ENCODE measurements at regions not wholly inside any gene's neighbourhood (a gene's known extent, or its start where the extent isn't known, plus 50 kb on each side); places are given as distances from the start of the nearest gene placed in this dataset.

DNA sequence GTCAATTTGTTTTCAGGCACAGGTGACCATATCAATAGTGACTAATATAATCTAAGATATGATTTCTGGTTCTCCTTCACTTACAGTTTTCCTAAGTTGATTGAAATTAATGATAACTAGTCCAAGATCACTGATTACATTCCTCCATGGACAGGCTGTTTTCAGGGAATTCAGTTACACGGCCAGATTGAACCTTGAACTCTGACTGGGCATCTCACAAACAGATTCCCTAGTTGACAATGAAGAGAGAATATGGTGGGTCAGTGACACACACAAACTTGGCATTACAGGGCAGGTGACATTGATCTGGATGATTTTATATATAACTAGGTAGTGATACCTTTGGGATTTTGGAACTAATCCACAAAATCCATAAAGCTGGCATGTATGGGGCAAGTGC lies 110.2 kb upstream of the EGR2 start:
- DNase-seq (ENCODE audit: low spot score), result no peak

DNA sequence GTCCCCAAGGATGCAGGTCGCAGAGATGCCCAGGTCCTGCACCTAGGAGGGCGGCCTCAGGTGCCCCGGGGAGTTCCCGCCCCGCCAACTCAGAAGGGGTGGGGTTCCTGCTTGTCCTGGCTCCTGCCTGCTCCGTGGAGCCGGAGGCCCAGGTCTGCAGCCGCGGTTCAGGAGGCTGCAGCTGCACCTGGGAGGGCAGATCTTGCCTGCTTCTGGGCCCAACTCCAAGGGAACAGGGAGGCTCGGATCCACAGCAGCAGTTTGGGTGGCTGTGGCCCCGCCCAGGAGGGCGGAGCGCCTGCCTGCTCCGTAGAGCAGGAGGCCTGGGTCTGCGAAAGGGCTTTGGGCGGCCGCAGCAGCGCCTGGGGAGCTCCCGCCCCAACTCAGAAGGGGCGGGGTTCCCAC lies 108.2 kb upstream of the EGR2 start:
- DNase-seq (ENCODE audit: low spot score), result no peak

DNA sequence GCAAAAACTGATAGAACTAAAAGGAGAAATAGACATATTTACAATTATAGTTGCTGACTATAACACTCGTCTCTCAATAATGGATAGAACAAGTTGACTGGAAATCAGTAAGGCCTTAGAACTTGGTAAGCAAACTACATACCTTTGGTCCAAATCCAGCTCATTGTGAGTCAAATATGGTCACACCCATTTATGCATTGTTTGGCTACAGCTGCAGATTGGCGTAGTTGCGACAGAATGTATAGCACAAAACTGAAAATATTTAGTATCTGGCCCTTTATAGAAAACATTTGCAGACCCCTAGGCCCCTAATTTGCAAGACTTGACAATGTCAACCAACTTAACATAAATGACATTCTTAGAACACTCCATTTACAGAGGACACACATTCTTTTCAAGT lies 103.6 kb upstream of the EGR2 start:
- DNase-seq (ENCODE audit: low spot score), result no peak

DNA sequence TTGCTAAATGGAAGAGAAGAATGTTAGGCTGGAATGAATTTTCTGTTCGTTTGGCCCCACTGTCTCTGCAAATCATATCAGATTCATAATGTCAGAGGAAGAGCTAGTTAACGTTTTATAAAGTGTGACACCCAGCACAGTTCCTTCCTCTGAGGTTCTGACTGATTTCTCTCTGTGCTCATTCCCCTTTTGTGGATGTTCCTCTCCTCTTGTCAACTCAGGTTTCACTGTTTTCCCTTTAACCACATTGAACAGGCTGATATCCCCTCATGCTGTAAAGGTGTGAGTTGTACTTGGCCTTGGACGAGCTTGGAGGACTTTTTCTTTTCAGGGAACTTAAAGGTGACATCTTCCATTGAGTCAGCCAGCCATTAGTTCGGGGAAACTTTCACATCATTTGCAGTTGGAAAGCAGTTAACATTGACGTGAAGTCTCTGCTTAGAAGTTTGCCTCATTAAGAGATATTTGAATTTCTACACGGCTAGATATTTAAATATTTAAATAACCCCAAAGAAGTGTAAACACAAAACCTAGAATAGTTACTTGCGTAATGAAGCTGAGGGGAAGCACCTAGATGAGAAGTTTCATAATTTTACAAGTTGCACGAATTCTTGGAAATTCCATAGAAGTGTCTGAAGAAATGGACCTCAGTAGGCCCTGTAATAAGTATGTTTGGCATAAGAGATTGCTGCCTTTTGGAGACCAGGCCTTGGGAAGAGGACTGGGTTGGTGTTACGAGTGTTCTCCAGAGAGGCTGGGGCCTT lies 101.5 kb upstream of the EGR2 start:
- no peak for DNase-seq (ENCODE audit: low spot score)

DNA sequence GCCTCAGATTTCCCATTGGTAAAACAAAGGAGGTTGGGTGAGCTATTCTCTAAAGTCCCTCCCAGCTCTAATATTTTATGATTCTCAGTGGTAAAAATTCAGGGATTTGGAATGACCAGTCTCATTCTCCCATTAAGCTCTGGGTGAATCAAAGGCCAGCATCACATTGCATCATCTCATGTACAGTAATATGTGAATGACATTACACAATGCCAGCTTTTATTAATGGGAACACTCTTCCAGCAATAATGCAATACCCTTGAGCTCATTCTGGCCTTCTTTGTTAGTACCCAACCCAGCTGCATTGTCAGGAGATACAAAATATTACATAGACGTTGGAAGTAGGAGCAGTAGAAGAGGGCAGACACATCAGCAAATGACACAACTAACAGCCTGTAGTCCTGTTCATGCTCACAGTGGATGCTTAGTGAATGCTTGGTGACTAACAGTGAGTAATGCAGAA lies 100.0 kb upstream of the EGR2 start:
- no peak for DNase-seq (ENCODE audit: low spot score)

DNA sequence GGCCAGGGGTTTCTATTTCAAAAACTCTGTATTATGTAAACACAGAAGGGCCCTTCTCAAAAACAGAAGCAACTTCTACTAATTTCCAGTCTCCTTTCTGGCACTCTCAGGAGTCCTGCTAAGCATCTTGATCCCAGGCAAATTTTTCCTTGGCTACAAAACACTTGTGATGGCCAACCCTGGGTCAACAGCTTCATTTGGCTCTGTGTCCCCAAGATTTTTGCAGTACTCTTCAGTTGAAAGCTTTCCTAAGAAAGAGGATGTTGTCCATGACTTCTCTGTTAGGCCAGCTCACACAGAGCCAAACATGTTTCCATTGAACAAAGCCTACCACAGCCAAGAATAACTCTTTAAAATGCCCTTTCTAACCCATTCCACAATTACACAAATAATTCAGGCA lies 99.0 kb upstream of the EGR2 start:
- DNase-seq (ENCODE audit: low spot score), result no peak

DNA sequence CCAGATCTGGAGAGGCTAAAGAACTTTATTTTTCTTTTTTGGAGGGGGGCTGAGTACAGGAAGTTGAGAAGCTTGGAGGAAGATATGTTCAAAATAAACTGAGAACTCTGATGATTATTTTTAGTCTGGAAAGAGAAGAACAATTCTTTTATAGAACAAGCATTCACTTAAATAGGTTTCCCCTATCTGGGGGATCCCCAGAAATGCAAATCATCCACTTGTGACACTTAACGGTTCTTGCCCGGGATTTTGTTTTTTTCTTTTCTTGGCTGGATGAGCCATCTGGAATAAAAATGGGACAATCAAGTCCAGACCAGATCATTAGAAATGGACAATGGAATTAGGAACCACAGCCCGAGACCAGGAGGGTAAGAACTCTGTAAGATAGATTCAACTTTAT lies 95.9 kb upstream of the EGR2 start:
- no peak for DNase-seq (ENCODE audit: low spot score)

DNA sequence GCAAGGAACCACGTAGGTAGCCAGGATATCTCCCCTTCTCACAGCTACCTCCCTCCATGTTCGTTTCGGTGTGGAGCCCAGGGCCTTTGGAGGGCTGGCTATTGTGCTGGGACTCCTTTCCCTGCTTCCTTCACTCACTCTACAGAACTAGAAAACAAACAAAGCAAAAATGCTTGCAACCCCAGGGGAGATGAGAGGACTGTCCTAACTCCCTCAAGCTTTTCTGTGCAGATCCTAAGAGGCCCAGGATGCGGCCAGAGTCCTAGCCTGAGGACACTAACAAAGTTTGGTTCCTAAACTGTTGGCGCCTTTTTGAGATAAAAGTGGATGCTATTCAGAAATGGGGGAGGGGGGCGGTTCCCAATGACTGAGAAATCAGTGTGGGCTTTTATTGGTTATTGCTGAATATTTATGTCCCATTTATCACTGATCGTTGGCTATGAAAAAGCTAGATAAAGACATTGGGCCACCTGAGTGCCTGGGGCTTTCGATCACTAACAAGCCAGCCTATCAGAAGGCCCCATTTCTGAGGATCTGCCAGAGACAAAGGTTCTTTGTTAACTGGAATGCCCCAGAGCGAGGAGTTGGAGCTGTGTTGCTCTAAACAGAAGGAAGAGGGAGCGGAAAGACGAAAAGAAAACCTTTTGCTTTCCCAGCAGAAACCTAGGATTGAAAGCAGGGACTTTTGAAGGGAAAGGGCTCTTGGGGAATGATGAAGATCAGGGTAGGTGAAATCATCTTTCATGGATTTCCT lies 95.2 kb upstream of the EGR2 start:
- DNase-seq (ENCODE audit: low spot score), result no peak

DNA sequence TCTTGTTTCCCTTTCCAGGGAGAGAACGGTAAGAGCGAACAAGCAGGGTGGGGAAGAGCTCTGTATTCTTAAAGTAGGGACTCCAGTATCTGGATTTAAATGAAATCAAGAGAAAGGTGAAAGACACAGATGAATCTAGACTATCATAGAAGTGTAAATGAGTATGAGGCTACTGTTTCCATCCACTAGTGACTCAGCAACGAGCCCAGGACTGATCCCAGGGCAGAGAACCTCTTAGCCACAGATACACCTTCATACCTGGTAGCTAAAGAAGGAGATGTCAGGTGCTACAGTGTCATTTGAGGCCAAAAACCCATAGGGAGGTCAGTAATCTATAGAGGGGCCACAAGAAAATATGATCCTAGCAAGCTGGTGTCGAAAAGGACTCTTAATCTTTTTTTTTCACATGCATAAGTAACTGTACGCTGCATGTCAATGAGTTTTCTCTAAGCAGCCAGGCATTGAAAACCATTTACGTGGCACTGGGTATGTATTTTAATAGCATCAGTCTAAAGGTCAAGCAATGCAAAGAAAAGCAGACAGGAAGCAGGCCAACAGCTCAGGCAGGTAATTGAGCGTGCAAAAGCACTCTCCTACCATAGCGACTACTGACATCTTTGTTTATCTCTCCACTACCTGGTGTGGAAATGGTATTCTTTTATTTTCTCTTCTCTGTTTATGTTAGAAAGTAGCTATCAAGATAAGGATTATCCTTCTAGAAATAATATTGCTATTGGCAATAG lies 91.5 kb upstream of the EGR2 start:
- no peak for DNase-seq (ENCODE audit: low spot score)

DNA sequence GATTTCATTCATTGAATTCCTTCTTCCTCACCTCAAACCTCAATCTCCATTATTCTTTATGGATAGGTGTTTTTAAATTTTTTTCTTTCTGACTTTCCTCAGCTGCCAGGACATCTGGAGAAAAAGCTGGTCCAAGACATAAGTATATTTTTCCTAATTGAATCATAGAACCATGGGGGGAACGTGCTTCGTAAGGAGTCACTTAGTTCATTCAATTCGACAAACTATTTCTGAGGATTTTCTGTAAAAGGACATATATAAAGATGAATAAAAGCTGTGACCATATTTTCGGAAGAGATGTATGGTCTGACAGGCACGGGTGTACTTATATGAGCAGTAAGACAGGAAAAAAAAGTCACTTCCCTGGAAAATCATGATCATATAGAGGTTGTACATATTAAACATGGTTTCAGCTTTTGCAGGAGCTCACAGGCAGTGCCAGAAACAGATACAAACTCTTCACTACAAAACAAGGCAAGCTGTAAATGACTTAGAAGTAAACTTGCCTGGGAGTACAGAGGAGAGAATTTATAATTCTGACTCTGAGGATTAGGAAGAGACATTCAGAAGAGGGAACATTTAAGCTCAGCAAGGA lies 88.2 kb upstream of the EGR2 start:
- DNase-seq (ENCODE audit: low spot score), result no peak

DNA sequence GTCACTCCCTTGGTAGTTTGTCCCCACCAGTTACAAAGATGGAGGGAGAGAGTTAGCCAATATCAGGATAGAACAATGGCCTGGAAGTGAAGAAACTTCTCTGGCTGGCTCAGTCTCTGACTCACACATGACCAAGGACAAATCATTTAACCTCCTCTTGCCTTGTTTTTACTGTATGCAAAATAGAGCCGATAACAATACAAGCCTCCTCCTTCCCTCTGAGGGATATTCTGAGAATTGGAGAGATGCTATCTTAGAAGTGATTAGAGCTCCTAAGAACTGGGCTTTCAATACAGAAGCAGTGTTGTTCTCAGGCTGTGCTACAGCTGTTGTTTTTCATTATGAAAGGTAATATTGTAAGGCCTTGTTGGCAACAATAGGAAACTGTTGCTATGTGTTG lies 87.7 kb upstream of the EGR2 start:
- no peak for DNase-seq (ENCODE audit: low spot score)

DNA sequence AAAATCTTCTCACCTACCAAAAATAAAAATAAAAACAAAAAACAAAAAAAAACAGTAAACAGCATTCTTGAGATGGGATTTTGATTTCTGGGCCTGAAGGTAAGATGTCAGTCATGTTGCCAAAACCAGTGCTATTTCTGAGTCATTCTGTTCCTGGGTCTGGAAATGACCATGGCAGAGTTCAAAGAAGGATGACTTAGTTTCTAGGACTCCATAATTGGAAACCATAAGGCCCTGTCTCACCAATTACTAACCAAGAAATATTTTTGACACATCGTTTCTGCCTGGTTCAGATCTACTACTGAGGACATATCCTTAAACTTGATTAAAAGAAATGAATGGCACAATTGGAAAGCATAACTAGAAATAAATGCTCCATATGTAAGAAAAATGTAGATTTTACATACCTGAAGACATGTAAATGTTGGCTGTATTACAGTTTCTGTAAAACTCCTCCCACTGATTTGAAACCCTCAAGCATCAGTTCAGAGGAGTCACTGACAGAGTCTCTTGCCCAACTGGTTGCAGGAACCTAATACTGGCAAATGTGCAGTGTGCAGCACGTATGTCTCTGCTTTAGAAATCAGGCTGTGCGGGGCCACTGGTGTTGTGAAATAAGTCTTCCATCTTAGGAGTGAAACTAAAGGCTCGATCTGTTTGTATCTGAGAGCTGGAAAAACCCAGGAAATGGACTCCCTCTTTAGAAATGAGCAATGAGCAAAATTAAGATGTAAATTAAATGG lies 84.8 kb upstream of the EGR2 start:
- no peak for DNase-seq (ENCODE audit: low spot score)

DNA sequence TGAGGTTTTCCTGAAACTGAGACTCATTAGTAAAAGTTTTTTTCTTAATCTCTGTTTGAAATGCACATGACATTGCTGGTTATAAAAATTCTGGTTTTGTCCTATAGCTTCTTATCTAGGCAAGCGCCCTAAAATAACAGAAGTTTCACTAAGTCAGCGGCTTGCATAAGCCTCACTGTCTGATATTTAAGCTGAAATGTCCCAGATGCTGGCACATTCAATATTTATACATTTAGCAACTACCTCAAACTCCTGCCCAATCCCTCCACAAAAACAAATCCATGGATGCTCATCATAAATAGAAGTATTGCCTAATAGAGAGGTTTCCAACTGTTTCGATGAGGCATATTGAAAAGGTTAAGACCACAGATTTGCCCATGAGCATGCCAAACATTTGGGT lies 83.1 kb upstream of the EGR2 start:
- DNase-seq (ENCODE audit: low spot score), result no peak

DNA sequence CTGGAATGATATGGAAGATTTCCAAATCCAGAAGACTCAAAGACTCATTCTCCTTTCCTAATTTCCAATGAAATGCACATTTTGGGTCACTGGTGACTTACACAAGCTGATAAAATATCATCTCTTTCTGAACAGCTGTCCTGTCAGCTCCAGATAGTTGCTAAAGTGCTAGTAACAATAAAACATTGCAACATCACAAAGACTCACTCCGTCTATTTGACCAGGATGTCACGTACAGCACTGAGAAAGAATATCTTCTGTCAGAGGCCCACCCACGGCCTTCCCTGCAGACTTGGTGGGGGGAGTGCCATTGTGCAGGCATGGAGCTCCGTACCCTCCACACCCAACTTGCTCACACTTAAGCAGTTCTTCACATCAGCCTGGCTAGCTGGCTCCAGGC lies 78.9 kb upstream of the EGR2 start:
- no peak for DNase-seq (ENCODE audit: low spot score)

DNA sequence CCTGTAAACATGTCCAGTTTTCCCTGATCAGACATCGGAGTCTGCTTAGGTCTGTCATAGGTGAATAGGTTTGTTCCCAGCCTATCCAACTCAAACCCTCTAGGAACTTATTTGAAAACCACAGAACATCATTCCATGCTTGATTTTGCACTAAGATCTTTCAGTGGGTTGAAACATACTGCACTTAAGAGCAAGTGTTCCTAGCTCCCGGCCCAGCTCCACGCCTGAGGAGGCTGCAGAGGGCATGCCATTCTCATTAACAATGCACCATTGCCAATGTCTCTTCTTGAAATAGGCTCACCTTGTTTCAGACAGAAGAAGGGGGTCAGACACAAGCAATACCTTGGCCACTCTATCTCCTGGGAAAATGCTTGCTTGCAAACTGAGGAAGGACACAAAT lies 78.0 kb upstream of the EGR2 start:
- no peak for DNase-seq (ENCODE audit: low spot score)

DNA sequence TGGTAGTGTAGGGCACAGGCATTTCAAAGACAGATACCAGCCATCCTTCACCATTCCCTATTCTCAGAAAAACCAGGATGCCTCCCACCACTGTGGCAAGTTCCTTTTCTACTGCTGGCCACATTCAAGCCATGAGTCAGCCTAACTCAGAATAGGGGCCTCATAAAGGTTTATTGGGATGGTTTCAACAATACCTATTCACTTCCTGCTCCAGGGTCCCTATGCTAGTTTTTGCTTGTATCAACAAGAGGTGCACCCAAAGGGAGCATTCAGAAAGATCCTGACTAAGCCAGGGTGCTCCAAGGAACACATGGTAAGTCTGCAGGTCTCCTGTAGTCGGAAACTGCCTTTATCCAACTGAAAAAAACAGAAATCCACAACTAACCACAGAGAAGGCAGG lies 76.9 kb upstream of the EGR2 start:
- DNase-seq (ENCODE audit: low spot score), result no peak

DNA sequence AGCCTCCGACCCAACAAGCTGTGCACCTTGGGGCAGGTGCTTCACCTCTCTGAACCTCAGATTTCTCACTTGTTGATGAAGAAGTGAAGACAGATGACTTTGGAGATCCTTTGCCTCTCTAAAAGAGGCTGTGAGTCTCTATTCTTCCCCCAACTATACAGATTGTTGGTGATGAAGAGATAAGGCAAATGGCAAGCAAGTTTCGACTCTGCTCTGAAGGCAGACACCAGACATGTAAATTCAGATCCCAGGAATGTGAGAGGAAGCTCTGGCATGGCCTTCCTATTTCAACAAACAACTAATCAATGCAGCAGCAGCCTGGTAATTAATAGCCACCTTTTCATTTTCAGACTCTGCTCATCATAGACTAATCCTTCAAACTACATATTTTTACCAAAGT lies 74.2 kb upstream of the EGR2 start:
- no peak for DNase-seq (ENCODE audit: low spot score)

DNA sequence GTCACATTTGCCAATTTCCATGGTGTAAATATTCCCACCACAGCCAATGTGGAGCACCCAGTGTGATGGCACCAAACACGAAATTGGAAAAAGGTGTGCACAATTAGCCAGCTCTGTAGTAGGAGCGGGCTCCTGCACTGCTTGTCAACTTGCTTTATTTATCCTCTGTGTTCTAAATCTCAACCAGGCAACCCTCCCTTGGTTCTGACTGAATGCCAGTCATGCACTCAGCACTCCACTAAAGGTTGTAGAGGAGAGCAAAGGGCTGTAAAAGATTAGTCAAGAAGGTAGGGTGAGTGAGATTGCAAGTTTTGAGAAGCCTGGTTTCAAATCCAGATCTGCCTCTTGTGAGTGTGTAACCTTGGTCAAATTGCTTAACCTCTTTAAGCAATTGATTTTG lies 71.5 kb upstream of the EGR2 start:
- DNase-seq (ENCODE audit: low spot score), result no peak

DNA sequence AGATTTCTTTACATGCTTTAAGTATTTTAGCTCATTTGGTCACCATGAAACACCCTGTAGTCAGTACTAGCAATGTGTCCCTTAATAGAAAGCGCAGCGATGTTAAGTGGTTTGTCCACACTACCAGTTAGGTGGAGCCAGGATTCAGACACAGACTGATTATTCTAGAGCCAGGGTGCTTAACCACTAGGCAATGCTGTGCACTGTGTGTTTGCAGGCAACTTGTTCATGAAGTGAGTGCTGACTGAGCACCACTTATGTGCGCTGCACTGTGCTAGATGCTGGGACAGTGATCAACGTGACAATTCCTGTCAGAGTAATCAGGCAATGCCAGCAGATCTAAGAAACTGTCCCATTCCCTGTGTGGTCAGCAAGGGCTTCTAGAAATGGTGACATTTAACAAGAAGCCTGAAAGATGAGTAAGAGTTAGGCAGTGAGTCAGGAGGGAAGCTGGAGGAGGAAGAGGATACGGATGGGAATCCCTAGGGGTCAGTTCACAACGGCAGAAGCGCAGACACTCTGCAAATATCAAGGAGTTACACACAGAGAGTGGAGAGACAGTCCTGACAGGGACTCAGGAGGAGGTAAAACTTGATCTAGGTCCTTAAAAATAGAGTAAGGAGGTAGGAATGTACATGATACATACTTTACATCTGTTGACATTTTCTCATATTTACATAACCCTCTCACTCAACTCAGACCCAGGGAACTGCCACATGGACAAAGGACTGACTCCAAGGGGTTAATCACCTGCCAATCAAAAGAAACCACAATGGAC lies 69.7 kb upstream of the EGR2 start:
- DNase-seq (ENCODE audit: low spot score), result peak; percentile 22

DNA sequence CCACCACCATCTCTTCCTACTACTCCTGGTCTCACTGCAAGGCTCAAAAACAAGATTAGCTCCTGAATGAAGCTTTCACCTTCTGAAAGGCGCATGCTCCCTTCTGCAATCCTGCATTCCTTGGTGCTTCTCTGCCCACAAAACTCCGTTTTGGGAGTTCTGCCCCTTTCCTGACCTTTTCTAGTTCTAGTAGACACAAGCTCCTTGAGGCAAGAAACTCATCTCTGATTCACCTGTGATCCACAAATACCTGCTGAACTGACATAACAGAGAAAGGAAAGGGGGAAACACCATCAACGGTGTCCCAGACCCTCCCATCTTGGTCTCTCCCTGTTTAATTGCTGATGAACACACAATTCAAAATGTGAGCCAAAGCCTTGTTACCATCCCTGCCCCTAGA lies 64.0 kb upstream of the EGR2 start:
- DNase-seq (ENCODE audit: low spot score), result no peak

DNA sequence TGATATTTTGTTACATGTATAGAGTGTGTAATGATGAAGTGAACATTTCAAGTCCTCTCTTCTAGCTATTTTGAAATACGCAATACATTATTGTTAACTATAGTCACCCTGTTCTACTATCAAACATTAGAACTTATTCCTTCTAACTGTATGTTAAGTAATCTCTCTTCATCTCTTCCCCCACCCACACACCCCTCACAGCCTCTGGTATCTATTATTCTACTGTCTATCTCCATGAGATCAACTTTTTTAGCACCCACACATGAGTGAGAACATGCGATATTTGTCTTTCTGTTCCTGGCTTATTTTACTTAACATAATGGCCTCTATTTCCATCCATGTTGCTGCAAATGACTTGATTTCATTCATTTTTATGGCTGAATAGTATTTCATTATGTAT lies 57.7 kb upstream of the EGR2 start:
- no peak for DNase-seq (ENCODE audit: low spot score)
